ENCODE measurements at regions not wholly inside any gene's neighbourhood (a gene's known extent, or its start where the extent isn't known, plus 50 kb on each side); places are given as distances from the start of the nearest gene placed in this dataset.

DNA sequence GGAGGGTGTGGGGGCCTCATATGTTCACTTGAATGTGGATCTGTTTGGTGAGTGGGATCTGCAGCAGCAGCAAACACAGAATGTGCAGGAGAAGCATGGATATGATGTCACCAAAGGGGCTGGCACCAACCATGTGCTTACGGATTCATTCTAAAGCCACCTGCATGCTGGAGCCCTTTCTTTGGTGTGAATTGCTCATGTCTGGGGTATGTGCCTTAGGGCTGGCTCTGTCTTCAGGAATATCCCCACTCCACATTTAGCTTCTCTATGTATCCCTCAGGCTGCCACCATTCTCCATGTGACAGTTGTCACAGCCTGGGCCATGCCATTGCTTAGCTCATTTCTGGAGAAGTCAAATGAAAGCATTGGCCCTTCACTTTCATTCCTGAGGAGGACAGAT is 606.8 kb upstream of the AMELY start:
- TF ChIP-seq CTCF (IDR thresholded peaks at IDR 0.05) = no peak

DNA sequence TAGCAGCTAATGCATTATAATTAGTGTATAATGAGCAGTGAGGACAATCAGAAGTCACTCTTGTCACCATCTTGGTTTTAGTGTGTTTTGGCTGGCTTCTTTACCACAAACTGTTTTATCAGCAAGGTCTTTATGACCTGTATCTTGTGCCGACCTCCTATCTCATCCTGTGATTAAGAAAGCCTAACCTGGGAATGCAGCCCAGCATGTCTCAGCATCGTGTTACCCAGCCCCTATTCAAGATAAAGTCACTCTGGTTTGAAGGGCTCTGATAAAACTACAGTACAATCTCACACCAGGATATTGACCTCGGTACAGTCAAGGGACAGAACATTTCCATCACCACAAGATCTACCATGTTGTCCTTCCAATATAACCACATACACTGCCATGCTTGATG is 604.7 kb upstream of the AMELY start:
- no peak for TF ChIP-seq CTCF (IDR thresholded peaks at IDR 0.05)

DNA sequence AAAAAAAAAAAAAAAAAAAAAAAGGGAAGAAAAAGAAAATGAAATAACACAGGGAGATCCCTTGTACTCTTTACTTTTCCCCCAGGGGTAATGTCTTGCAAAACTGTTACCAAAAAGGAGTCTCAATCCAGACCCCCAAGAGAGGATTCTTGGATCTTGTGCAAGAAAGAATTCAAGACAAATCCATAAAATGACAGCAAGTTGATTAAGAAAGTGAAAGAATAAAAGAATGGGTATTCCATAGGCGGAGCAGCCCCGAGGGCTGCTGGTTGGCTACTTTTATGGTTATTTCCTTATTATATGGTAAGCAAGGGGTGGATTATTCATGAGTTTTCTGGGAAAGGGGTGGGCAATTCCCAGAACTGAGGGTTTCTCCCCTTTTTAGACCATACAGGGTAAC is 604.3 kb upstream of the AMELY start:
- TF ChIP-seq CTCF (IDR thresholded peaks at IDR 0.05) = no peak

- TF ChIP-seq CTCF (IDR thresholded peaks at IDR 0.05) = no peak
Observed at GRCh38 chrY:7502896-7503295, 591.3 kb upstream of the AMELY start.

- TF ChIP-seq CTCF (IDR thresholded peaks at IDR 0.05) = no peak
Observed at GRCh38 chrY:7501236-7501635, 589.7 kb upstream of the AMELY start.

DNA sequence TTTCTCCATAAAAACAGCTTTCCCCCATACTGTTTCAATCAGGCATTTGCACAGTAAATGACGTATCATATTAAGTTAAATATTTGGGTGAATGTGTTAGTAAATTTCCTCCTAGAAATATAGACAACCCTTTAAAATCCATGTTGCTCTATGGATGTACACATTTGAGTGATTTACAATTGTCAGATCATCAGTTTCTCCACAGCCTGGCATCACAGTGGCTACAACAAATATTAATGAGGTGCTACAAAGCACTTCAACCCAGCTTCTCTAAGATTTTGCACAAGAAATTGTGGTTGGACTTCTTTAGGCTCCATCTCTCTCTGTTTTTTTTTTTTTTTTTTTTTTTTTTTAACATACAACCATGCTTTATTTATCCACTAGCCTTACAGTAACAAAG is 584.4 kb upstream of the AMELY start:
- TF ChIP-seq CTCF (IDR thresholded peaks at IDR 0.05) = no peak

- no peak for TF ChIP-seq CTCF (IDR thresholded peaks at IDR 0.05)
Observed at GRCh38 chrY:7471976-7472375, 560.4 kb upstream of the AMELY start.

DNA sequence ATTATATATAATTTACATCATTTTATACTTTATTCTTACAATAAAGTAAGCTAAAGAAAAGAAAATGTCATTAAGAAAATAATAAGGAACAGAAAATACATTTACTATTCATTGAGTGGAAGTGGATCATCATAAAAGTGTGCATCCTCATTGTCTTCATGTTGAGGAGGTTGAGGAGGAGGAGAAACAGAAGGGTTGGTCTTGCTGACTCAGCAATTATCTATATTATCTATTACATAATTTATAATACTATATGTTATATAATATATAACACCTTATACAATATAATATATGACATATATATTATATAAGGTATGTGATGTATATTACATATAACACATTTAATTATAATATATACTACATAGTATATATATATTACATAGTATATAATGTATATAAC is 558.5 kb upstream of the AMELY start:
- no peak for TF ChIP-seq CTCF (IDR thresholded peaks at IDR 0.05)

Data from LNCAP (cell line).